Right lobe of liver (tissue), 4 donors: ENCODE measurements at regions not wholly inside any gene's neighbourhood (a gene's known extent, or its start where the extent isn't known, plus 50 kb on each side); places are given as distances from the start of the nearest gene placed in this dataset.

Experiments used
- CTCF ChIP-seq, 4 donors: fragments of 200-600 bp in 3 of 4; fragments of 450-650 bp in 1 of 4; IDR thresholded peaks; one replicate each; pipeline versions ENCODE4 v1.5.1 to v1.8.0; 2016 to 2022; ENCODE audit warnings: antibody characterized with exemption in 4 of 4, mild to moderate bottlenecking in 2 of 4
- POLR2A ChIP-seq: fragments of 450-650 bp; IDR thresholded peaks from one replicate; pipeline ENCODE4 v1.6.1; 2017; ENCODE audit warnings: antibody characterized with exemption, mild to moderate bottlenecking
- donor health status: DM: no; HTN: no; CAD: no.
- donor health status: DM: no; HTN: no; CAD: no.
- donor health status: DM: no; HTN: yes; CAD: no.

GRCh38 chr4:155143512-155143911 is 64.9 kb upstream of the NPY2R start:
- no peak for TF ChIP-seq CTCF (IDR thresholded peaks at IDR 0.05)
- no peak for TF ChIP-seq POLR2A
